GM19438 (cell line): ENCODE measurements at regions not wholly inside any gene's neighbourhood (a gene's known extent, or its start where the extent isn't known, plus 50 kb on each side); places are given as distances from the start of the nearest gene placed in this dataset.
"Not testable (repeated sequence)": the region's sequence is repeated elsewhere in the genome, so short reads cannot be mapped to it uniquely, and the experiment has no call there.

Experiments used
- ATAC-seq: cut with Tn5 transposase; IDR thresholded peaks from one replicate; pipeline ENCODE4 v1.9.1; 2021; ENCODE audit warnings: low read depth; ENCODE audit not compliant: unreplicated experiment

- no peak for ATAC-seq
Measured at GRCh38 chr3:19825193-19825592, 108.8 kb downstream of the EFHB start.

GRCh38 chr3:19822805-19823204, 111.2 kb downstream of the EFHB start:
- ATAC-seq: no peak

- ATAC-seq: no peak
Measured at GRCh38 chr3:19816631-19817030, 117.4 kb downstream of the EFHB start.

- no peak for ATAC-seq
Measured at GRCh38 chr3:19815805-19816204, 118.2 kb downstream of the EFHB start.

DNA sequence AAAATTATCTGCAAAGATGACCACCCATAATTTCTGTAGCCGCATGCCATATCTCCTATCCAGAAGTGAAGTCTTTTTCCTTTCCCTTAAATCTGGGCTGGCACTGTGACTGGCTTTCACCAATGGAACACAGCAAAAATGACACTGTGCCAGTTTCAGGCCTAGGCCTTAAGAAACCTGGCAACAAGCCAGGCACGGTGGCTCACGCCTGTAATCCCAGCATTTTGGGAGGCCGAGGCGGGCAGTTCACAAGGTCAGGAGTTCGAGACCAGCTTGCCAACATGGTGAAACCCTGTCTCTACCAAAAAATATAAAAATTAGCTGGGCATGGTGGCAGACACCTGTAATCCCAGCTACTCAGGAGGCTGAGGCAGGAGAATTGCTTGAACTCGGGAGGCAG, 120.3 kb downstream of the EFHB start:
- not testable (repeated sequence) for ATAC-seq

GRCh38 chr3:19811689-19812088, 122.3 kb downstream of the EFHB start:
- ATAC-seq: no peak

DNA sequence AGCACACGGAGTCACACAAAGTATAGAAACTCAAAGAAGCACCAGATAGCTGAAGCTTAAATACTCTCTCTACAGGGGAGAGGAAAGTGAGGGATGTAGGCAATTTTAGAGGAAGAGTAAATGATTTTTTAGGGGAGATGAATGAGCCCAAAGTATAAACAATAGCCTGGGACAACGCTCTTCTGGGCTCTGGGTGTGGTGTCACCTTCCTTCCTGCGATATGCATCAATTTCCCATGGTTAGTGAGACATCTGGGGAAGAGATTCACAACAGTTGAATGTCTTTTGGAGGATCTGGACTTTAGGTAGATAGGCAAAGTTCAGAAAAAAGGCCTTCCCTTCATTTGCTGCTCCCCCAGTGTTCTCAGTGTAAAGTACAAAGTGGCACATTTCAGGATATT, 125.2 kb downstream of the EFHB start:
- no peak for ATAC-seq

DNA sequence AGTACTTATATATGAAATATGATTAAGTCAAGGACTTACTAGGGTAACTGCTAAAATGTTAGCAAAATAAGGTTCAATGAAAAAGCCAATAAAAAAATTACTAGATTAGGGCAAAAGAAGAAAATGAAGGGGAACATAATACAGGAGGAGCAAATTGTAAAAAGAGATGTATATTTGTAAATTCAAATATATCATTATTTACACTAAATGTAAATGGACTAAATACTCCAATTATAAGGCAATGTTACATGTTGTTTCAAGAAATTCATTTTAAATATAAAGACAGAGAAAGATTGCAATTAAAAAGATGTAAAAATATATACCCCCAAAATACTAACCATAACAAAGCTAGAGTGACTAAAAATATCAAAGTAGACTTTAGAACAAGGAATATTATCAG, 134.1 kb downstream of the EFHB start:
- ATAC-seq: no peak

GRCh38 chr3:19799115-19799514, 134.9 kb downstream of the EFHB start:
- ATAC-seq: no peak

DNA sequence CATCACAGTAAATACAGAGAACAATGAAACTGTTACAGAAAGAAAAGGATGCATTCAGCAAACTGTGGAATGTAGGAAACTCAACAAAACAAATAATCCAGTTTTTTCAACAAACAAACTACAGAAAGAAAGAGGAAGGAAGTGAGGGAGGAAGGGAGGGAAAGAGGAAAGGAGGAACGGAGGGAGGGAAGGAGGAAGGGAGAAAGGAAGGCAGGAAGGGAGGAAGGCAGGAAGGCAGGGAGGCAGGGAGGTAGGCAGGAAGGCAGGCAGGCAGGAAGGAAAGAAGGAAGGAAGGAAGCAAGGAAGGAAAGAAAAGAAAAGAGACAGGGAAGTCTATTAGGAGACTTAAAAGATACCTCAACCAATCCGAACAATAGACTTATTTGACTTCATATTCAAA, 135.7 kb downstream of the EFHB start:
- no peak for ATAC-seq

GRCh38 chr3:19792388-19792787, 141.6 kb downstream of the EFHB start:
- ATAC-seq: no peak

DNA sequence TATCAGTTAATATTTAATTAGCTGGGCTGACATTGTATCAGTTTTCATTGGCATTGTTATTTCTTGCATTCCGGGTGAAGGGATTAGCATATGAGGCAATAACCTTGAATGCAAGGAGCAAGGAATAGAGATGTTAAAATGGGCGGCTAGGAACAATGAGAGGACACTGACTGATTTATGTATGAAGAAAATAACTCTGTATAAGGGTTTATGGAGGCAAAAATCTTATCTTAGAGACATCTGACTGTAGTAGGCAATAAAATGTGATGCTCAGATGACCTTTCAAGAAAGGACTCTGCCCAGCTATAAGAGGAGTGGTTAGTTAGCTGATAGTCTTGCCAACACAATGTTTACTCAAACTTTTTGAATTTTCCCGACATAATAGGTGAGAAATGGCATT, 158.3 kb downstream of the EFHB start:
- no peak for ATAC-seq

GRCh38 chr3:19769694-19770093, 164.3 kb downstream of the EFHB start:
- ATAC-seq: no peak

GRCh38 chr3:19765954-19766353, 168.1 kb downstream of the EFHB start:
- ATAC-seq: no peak

DNA sequence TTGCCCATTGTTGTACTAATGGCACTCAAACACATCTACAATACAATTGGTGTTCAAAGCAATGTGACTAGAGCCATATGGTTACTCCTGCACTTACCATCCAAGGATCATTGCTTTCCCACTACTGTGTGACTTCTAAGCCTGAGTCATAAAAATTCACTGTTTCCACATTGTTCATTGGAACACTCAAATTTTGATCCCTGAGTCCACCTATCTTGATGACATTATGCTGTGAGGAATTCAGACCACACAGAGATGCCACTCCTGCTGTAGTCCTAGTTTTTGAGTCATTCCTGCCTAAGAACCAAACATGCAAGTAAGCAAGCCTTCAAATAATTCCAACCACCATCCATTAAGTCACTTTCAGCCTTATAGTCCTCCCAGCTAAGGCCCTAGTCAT, 176.2 kb downstream of the EFHB start:
- ATAC-seq: no peak

DNA sequence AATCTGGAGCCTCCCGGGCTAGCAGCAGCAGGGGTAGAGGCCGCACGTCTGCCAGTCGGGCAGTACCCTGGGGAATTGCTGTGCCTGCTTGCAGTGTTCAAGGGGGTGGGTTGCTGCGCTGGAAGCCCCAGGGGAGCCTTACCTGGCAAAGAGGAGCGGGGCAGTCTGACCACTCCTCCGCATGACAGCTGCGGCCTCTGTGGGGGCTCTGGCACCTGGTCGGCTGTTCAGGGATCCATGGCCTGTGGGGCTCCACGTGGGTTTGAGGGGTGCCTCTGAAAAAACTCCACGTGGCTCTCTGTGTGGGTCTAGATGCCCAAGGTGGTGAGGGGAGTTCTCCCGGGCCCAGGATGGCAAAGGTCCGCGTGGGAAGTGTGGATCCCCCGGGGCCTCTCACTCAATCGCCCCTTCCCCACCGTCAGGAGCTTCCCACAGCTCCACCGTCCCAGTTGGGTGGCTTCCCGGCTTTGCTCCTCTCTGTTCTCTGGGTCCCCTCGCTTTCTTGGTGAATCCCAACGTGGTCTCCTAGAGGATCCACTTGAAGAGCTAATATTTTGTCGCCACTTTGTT, 184.5 kb downstream of the EFHB start:
- ATAC-seq: no peak

DNA sequence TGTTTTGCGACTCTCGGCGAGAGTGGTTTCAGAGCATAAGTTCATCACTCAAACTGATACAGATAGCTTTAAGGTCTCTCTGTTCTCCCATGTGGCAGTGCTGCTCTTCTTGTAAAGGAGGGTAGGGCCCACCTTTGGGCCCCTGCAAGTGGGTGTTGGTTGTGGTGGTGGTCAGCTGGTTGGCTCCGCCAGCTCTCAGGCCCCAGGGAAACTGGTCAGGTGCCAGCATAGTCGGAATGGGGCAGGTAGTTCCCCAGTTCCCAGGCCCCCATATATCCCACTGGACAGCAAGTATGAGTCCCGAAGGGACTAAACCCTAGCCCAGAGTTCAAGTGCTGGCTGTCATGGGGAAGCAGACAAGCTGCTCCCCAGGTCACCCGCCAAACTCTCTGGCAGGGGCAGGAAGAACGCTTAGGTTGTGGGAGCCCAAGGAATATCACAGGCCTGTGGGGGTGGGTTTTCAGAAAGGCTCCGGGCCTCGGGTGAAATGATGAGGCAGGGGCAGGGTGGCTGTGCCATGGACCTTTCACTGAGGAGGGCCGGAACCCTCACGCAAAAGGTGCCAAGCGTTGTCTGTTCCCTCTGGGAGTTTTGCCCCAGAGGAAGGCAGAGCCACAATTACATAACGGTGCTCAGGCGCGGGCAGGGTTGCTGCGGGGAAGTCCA, 185.1 kb downstream of the EFHB start:
- ATAC-seq: no peak

GRCh38 chr3:19744047-19744446, 190.0 kb downstream of the EFHB start:
- ATAC-seq: no peak

- no peak for ATAC-seq
Measured at GRCh38 chr3:19742935-19743334, 191.1 kb downstream of the EFHB start.

- ATAC-seq: no peak
Measured at GRCh38 chr3:19739504-19739903, 194.5 kb downstream of the EFHB start.

- no peak for ATAC-seq
Measured at GRCh38 chr3:19738846-19739245, 195.2 kb downstream of the EFHB start.

DNA sequence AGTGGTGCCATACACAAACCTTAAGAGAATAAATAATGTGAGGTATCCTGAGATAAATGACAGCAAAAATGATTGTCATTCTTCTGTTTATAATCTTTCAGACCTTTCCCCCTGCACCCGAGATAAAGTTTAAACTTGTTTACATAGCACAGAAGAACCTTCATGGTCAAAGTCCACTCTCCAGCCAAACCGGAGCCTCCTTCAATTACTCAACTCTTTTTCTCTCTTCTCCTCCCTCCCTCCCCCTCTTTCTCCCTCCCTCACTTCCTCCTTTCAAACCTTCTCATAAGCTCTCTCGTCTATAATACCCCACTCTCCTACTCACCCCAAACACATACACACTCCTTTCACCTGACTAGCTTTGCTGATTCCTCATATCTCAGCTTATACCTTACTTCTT, 198.9 kb downstream of the EFHB start:
- ATAC-seq: no peak

- ATAC-seq: no peak
Measured at GRCh38 chr3:19734453-19734852, 199.6 kb downstream of the EFHB start.
